OCI-LY7 (cell line): ENCODE measurements at regions not wholly inside any gene's neighbourhood (a gene's known extent, or its start where the extent isn't known, plus 50 kb on each side); places are given as distances from the start of the nearest gene placed in this dataset.

Experiments used
- CTCF ChIP-seq: fragments of 200-600 bp; sonication (generic); conservative IDR thresholded peaks from 2 replicates; pipeline ENCODE4 v1.5.1; 2014; ENCODE audit warnings: mild to moderate bottlenecking, antibody characterized with exemption, low read length, moderate library complexity, mixed read lengths
- EZH2phosphoT487 ChIP-seq: fragments of 200-600 bp; sonication (generic); IDR thresholded peaks from 2 replicates; pipeline ENCODE4 v1.6.1; 2018; ENCODE audit warnings: low read depth, borderline replicate concordance, mild to moderate bottlenecking, mixed run types, antibody characterized with exemption, low read length, moderate library complexity, mixed read lengths

GRCh38 chr20:50428097-50428828 lies 81.9 kb upstream of the PTPN1 start:
- no peak for TF ChIP-seq CTCF
- TF ChIP-seq EZH2phosphoT487 = no peak
